Endodermal cell (in vitro differentiated cells): ENCODE measurements at regions not wholly inside any gene's neighbourhood (a gene's known extent, or its start where the extent isn't known, plus 50 kb on each side); places are given as distances from the start of the nearest gene placed in this dataset.
"Not testable (repeated sequence)": the region's sequence is repeated elsewhere in the genome, so short reads cannot be mapped to it uniquely, and the experiment has no call there.

ENCODE experiments used
- DNase-seq: peaks from one replicate; pipeline ENCODE4 v3.0.0-alpha.2; 2017
- H3K27ac ChIP-seq: 2 replicates; pipeline ENCODE4 v1.5.1; 2013; ENCODE audit warnings: mild to moderate bottlenecking, low read depth, low read length, moderate library complexity
- H3K27me3 ChIP-seq: 2 replicates; pipeline ENCODE4 v1.6.1; 2013; ENCODE audit warnings: mild to moderate bottlenecking, low read length, moderate library complexity; ENCODE audit not compliant: insufficient read depth, control insufficient read depth, poor library complexity, severe bottlenecking
- H3K36me3 ChIP-seq: 2 replicates; pipeline ENCODE4 v1.7.0; 2013; ENCODE audit warnings: mild to moderate bottlenecking, low read length, moderate library complexity; ENCODE audit not compliant: control insufficient read depth, insufficient read depth
- H3K4me1 ChIP-seq: one replicate; pipeline ENCODE4 v1.7.0; 2013; ENCODE audit warnings: low read length; ENCODE audit not compliant: control insufficient read depth, insufficient read depth
- H3K4me3 ChIP-seq: 2 replicates; pipeline ENCODE4 v1.5.1; 2013; ENCODE audit warnings: mild to moderate bottlenecking, low read length, moderate library complexity
- H3K9ac ChIP-seq: 2 replicates; pipeline ENCODE4 v1.6.1; 2013; ENCODE audit warnings: mild to moderate bottlenecking, low read length, moderate library complexity; ENCODE audit not compliant: poor library complexity, severe bottlenecking; ENCODE audit errors: extremely low read depth
- H3K9me3 ChIP-seq: 2 replicates; pipeline ENCODE4 v1.6.1; 2013; ENCODE audit warnings: mild to moderate bottlenecking, low read length, moderate library complexity; ENCODE audit not compliant: control insufficient read depth
- H3K27ac Mint-ChIP-seq: 2 replicates; pipeline ENCODE4 v1.8.0; 2020; ENCODE audit warnings: mixed read lengths
- H3K27me3 Mint-ChIP-seq: 2 replicates; pipeline ENCODE4 v1.8.0; 2021; ENCODE audit warnings: mild to moderate bottlenecking, mixed read lengths; ENCODE audit not compliant: insufficient read depth
- H3K36me3 Mint-ChIP-seq: 2 replicates; pipeline ENCODE4 v1.8.0; 2020; ENCODE audit warnings: low read depth, mixed read lengths
- H3K4me1 Mint-ChIP-seq: 2 replicates; pipeline ENCODE4 v1.8.0; 2020; ENCODE audit warnings: mixed read lengths
- H3K4me3 Mint-ChIP-seq: 2 replicates; pipeline ENCODE4 v1.8.0; 2020; ENCODE audit warnings: mild to moderate bottlenecking, moderate library complexity, mixed read lengths
- H3K9me3 Mint-ChIP-seq: 2 replicates; pipeline ENCODE4 v1.8.0; 2020; ENCODE audit warnings: mild to moderate bottlenecking, mixed read lengths
- WGBS, 2 experiments: methylation state at CpG; one replicate each; pipeline versions ENCODE4 v1.1.5 to v1.1.7; 2013; ENCODE audit warnings: missing lambda C conversion rate in 2 of 2, mixed read lengths in 1 of 2; ENCODE audit not compliant: insufficient coverage in 1 of 2, insufficient read length in 1 of 2; 5-methylcytosine and 5-hydroxymethylcytosine counted together

GRCh38 chr9:62135022-62135421 lies 945.2 kb downstream of the SPATA31A7 start:
- not testable (repeated sequence) for H3K27ac Mint-ChIP-seq, H3K36me3 ChIP-seq, H3K4me3 Mint-ChIP-seq, DNase-seq, H3K36me3 Mint-ChIP-seq, H3K9ac ChIP-seq, H3K4me1 Mint-ChIP-seq, H3K27me3 ChIP-seq, H3K27ac ChIP-seq, H3K27me3 Mint-ChIP-seq, H3K9me3 ChIP-seq, H3K9me3 Mint-ChIP-seq, H3K4me3 ChIP-seq, H3K4me1 ChIP-seq
- no CpG with 5 or more reads among the region's 3 CpGs for WGBS, 2 experiments

GRCh38 chr9:62145648-62146047 lies 955.8 kb downstream of the SPATA31A7 start:
- not testable (repeated sequence) for H3K27ac ChIP-seq, H3K4me1 Mint-ChIP-seq, H3K36me3 ChIP-seq, H3K9me3 Mint-ChIP-seq, H3K9ac ChIP-seq, H3K4me1 ChIP-seq, H3K27me3 ChIP-seq, H3K4me3 ChIP-seq, H3K27me3 Mint-ChIP-seq, DNase-seq, H3K4me3 Mint-ChIP-seq, H3K9me3 ChIP-seq, H3K27ac Mint-ChIP-seq, H3K36me3 Mint-ChIP-seq
- no CpG with 5 or more reads among the region's 3 CpGs for WGBS, 2 experiments
